Astrocyte of the spinal cord (primary cell): ENCODE measurements at regions not wholly inside any gene's neighbourhood (a gene's known extent, or its start where the extent isn't known, plus 50 kb on each side); places are given as distances from the start of the nearest gene placed in this dataset.

Source experiments
- DNase-seq: peaks from one replicate; pipeline ENCODE4 v3.0.0; 2011; ENCODE audit warnings: low read depth, low spot score
- H3K4me3 ChIP-seq: 2 replicates; pipeline ENCODE4 v1.5.1; 2011; ENCODE audit warnings: low read depth, mild to moderate bottlenecking, low read length, moderate library complexity
- in situ Hi-C: cut with HindIII; loops from 2 replicates; pipeline ENCODE4 v1.10.0; 2017; ENCODE audit warnings: low sequenced_read_pairs
- TF ChIP-seq, protein P1 (sequence below): IDR thresholded peaks from 2 replicates; pipeline ENCODE4 v1.5.1; 2012; ENCODE audit warnings: low read depth, mild to moderate bottlenecking, low read length, inconsistent platforms

DNA sequence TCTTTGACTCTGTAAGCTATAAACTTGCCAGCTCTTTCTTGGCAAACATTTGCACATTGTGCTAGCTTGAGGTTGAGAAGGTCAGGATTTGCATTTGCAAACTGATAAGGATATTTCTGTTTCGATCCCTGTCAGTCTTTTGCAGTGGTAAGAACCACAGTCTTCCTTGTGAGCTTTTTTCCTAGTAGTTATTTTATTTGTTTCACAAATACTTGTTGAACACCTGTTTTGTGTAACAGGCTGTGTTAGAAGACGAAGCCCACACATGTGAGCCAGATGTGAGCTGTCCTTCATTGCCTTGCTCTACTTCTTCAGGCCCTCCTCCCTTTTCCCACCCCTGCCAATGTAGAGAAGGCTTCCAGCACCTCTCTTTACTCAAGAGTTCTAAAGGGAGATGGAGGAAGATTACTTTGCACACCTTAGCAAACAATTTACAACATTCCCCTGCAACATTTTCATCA, 327.0 kb upstream of the KLF4 start:
- TF ChIP-seq, protein P1, sequence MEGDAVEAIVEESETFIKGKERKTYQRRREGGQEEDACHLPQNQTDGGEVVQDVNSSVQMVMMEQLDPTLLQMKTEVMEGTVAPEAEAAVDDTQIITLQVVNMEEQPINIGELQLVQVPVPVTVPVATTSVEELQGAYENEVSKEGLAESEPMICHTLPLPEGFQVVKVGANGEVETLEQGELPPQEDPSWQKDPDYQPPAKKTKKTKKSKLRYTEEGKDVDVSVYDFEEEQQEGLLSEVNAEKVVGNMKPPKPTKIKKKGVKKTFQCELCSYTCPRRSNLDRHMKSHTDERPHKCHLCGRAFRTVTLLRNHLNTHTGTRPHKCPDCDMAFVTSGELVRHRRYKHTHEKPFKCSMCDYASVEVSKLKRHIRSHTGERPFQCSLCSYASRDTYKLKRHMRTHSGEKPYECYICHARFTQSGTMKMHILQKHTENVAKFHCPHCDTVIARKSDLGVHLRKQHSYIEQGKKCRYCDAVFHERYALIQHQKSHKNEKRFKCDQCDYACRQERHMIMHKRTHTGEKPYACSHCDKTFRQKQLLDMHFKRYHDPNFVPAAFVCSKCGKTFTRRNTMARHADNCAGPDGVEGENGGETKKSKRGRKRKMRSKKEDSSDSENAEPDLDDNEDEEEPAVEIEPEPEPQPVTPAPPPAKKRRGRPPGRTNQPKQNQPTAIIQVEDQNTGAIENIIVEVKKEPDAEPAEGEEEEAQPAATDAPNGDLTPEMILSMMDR, result no peak
- in situ Hi-C loops, result no loop called here

DNA sequence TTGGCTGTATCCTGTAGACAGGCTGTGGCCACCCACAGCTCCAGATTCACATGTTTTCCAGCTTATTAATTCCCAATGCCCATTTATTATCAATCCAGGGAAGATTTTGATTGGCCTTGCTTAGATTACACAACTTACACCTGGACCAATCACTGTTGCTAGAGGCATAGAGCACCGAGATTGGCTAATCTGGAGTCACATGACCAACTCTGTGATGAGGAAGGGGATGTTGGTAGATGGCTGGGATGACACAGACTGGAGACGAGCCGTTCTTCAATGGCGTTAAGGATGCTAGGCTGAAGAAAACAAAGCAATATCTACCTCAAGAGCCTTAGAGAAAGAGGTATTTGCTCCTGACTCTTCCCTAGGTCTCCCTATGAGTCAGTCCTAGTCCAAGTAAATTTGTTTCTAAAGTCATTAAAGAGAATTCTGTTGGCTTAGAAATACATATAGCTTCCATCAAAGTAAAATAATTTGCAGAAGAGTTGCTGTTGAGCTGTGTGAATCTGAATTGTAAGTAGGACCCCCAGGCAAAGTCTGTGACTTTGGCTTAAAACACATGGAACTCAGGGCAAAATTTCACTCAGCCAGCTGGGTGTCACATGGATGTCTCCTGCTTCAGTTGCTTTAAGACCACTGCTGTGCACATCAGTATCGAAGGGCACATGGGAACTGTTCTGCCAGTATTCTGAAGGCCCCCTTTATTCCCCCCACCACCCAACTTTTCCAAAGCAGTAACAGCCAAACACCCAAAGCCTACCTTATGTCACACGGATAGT, 326.4 kb upstream of the KLF4 start:
- in situ Hi-C loops, result no loop called here
- H3K4me3 ChIP-seq, result no peak overlapping the region
- no peak for DNase-seq
- TF ChIP-seq, protein P1, result no peak

More for the DNA sequence above, 327.0 kb upstream of the KLF4 start:
- DNase-seq, result no peak
- H3K4me3 ChIP-seq, result no peak overlapping the region

DNA sequence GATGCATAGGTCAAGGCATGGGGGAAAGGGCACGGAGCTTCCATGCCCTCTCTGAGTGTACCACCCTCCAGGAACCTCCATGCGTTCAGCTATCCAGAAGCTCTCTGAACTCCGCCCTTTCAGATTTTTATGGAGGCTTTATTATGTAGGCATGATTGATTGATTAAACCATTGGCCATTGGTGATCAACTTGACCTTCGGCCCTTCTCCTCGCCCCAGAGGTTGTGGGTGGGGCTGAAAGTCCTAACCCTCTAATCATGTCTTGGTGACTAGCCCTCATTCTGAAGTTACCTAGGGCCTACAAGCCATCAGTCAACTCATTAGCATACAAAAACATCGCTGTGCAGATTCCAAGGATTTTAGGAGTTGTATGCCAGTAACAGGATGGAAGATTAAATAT, 323.7 kb upstream of the KLF4 start:
- no peak overlapping the region for H3K4me3 ChIP-seq
- DNase-seq, result no peak
- in situ Hi-C loops, result no loop called here
- TF ChIP-seq, protein P1, result no peak

DNA sequence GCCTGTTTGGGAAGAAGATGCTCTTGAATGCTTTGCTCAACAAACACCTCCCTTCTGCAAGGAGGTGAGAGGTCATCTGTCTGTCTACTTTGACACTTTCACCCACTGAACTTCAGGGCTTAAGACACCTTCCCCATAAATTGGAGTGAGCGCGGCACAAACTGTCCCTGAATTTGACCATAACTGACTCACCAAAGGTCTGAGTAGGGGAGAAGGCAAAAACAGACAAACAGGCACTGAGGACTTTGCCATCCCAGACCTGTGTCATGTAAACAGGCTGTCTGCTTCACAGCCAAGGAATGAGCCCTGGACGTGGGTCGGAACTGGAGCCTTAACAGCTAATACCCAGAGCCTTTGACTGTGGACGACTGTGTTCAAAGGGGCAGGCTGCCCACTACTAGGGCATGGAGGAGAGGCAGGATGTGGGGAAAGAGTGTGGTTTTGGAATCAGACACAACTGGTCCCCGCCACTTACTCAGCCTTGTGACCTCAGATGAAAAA, 320.9 kb upstream of the KLF4 start:
- H3K4me3 ChIP-seq, result no peak overlapping the region
- TF ChIP-seq, protein P1, result no peak
- no peak for DNase-seq
- in situ Hi-C loops, result no loop called here

DNA sequence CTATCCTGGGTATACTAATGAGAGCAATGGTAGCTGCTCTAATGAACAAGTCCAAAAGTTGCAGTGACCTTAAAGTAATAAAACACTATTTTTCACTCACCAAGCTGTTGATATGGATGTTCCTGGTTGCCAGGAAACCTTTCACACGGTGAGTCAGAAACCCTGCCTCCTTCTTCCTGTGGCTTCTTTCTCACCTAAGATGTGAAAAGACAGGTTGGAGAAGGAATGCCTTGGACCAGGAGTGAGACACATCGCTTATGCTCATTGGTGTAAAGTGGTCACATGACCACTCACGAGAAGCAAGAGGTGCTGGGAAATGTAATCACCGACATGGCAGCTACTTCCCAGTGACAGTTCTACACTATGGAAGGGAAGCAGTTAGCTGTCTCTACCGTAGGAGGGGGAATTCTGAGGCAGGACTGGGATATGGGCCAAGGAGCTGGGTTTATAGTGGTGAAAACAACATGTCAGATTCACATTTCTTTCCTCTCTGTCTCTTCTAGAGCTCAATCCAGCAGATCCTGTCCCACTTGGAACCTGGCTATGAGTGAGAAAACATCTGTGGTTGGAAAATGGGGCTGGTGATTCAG, 320.4 kb upstream of the KLF4 start:
- TF ChIP-seq, protein P1, result no peak
- H3K4me3 ChIP-seq, result no peak overlapping the region
- in situ Hi-C loops, result no loop called here
- peak; percentile 8 for DNase-seq

DNA sequence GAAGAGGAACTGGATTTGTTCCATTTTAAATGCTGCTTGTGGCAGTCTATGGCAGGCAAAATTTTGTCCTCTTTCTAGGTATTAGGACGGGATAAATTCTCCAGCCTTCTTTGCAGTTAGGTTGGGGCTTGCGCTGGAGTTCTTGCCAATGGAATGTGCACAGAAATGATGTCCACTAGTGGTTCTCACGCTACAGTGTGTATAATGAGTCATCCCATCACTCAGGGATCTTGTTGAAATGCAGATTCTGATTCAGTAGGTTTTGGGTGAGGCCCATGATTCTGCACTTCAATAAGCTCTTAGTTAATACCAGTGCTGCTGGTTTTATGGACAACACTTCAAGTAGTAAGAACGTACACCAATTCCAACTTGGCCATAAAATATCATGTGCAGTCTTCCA, 317.6 kb upstream of the KLF4 start:
- TF ChIP-seq, protein P1, result no peak
- H3K4me3 ChIP-seq, result no peak overlapping the region
- in situ Hi-C loops, result no loop called here
- peak; percentile 22 for DNase-seq
